Omental fat pad (tissue), 3 donors: ENCODE measurements at regions not wholly inside any gene's neighbourhood (a gene's known extent, or its start where the extent isn't known, plus 50 kb on each side); places are given as distances from the start of the nearest gene placed in this dataset.

Source experiments
- ATAC-seq: fragments of 150-250 bp; one replicate; pipeline ENCODE4 v1.9.1; 2016; ENCODE audit warnings: mild to moderate bottlenecking, moderate library complexity; ENCODE audit not compliant: low FRiP score
- DNase-seq: peaks from one replicate; pipeline ENCODE4 v3.0.0-alpha.2; 2019; ENCODE audit warnings: low spot score
- TF ChIP-seq, protein P1 (sequence below), 3 donors: fragments of 450-650 bp; IDR thresholded peaks; one replicate each; pipeline ENCODE4 v1.5.1; 2016 to 2017; ENCODE audit warnings: antibody characterized with exemption in 3 of 3, mild to moderate bottlenecking in 3 of 3, moderate library complexity in 2 of 3

DNA sequence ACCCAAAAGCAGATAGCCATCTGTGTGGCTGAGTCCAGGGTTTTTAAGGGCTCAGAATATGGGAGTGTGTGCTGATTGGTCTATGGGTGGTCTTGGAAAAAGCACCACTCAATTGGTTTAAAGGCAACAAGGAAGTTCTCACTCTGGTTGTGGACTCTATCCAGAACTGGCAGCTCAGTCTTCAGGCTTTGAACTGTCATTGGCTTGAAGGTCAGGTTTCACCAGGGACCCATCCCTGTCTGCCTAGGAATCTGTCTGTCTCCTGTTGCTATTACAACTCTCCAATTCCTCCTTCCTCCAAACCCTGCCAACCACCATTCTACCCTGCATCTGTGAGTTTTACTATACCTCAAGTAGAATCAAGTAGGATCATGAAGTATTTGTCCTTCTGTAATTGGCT, 341.7 kb upstream of the ADGRL2 start:
- no peak for ATAC-seq
- DNase-seq: no peak
- TF ChIP-seq, protein P1, sequence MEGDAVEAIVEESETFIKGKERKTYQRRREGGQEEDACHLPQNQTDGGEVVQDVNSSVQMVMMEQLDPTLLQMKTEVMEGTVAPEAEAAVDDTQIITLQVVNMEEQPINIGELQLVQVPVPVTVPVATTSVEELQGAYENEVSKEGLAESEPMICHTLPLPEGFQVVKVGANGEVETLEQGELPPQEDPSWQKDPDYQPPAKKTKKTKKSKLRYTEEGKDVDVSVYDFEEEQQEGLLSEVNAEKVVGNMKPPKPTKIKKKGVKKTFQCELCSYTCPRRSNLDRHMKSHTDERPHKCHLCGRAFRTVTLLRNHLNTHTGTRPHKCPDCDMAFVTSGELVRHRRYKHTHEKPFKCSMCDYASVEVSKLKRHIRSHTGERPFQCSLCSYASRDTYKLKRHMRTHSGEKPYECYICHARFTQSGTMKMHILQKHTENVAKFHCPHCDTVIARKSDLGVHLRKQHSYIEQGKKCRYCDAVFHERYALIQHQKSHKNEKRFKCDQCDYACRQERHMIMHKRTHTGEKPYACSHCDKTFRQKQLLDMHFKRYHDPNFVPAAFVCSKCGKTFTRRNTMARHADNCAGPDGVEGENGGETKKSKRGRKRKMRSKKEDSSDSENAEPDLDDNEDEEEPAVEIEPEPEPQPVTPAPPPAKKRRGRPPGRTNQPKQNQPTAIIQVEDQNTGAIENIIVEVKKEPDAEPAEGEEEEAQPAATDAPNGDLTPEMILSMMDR (IDR thresholded peaks at IDR 0.05): no peak

DNA sequence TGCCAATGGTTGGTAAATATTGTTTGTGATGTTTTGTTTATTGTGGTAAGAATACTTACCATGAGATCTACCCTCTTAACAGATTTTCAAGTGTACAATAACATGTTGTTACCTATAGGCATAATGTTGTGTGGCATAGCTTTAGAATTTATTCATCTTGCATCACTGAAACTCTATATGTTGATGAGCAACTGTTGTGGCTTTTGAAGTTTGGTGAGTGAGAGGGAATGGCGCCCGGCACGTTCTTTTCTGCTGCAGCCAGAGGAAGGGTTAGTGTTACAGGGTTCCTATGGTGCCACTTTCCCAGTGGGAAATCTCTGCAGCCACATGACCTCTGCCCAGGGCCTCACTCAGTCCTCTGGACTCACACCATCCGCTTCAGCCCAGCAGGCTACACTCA, 342.5 kb upstream of the ADGRL2 start:
- TF ChIP-seq, protein P1 (IDR thresholded peaks at IDR 0.05): no peak
- DNase-seq: no peak

DNA sequence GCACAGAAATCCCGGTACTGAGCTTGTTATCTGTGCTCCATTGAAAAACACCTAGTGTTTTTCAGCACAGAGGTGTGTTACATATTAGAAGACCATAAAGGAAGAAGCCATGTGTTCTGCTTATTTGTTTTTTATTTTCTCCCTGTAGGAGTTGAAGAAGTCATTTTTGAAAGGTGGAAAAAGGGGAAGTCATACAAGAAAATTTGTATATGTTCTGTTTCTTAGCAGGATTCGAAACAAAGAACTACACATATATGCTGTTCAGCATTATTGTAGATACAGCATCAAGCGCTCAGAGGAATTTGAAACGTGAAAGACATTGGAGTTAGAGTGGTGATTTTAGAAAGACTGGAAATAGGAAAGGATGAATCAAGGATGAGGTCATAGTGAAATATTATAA, 345.3 kb upstream of the ADGRL2 start:
- ATAC-seq (no peak), DNase-seq (no peak)
- TF ChIP-seq, protein P1 (IDR thresholded peaks at IDR 0.05): no peak

More for the DNA sequence above, 342.5 kb upstream of the ADGRL2 start:
- no peak for ATAC-seq

DNA sequence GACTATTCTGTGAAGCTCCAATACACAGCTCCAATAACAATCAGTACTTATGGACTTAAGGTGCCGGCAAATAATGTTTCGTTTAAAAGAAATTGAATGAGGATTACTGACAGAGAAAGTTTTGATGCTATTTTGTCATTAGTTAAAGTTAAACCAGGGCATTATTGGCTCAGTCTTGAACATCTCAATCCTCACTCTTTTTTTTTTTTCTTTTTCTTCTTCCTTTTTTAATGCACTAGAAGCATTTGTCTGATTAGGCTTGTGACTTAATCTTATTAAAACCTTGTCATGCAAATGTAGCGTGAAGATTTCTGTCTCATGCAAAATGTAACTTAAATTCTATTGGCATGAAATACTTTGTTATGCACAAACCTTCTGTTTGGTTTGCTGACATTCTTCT, 346.8 kb upstream of the ADGRL2 start:
- TF ChIP-seq, protein P1 (IDR thresholded peaks at IDR 0.05): no peak
- DNase-seq (no peak), ATAC-seq (no peak)

DNA sequence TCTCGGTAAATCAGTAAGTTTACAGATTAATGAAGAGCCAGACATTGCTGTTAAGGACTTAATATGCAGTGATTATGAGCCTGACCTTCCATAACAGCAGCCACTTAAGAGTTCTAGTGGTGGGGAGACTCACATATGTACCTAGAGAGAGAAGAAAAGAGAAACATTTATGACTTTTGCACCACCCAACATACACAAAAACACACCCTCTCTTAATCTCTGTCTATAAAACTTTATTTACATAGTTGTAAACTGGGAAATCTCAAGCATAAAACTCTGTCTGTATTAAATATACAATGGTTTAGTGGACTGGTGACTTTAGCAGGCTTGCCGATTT, 347.4 kb upstream of the ADGRL2 start:
- DNase-seq (no peak), ATAC-seq (no peak)
- TF ChIP-seq, protein P1 (IDR thresholded peaks at IDR 0.05): no peak

DNA sequence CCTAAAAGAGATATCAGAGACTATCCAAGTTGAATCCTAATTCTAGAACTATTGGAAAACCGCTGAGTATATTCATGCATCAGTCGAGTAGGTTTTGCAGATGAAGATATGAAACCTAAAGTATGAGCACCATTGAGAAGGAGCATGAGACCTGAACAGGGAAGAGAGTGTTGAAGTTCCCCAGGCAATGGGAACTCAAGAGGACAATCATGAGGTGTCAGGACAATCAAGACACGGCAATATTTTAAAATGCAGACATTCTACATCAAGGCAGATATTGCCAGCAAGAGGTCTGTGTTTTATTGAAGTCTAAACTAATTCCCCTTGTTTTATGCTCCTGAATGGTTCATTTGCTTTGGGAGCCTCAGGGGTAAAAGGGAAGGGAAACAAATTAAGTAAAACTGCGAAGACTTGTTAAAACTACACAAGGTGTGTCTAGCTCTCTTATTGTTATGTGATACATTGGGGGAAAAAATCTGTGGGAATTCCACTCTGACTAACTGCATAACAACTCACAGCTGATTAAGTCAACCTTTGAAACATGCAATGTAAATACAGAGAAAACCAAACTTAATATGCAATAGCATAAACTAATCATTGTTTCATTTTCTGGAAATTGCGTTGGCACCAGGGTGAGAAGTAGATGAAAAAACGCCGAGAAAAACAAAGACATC, 347.9 kb upstream of the ADGRL2 start:
- ATAC-seq (no peak), DNase-seq (no peak)
- TF ChIP-seq, protein P1 (IDR thresholded peaks at IDR 0.05): no peak

DNA sequence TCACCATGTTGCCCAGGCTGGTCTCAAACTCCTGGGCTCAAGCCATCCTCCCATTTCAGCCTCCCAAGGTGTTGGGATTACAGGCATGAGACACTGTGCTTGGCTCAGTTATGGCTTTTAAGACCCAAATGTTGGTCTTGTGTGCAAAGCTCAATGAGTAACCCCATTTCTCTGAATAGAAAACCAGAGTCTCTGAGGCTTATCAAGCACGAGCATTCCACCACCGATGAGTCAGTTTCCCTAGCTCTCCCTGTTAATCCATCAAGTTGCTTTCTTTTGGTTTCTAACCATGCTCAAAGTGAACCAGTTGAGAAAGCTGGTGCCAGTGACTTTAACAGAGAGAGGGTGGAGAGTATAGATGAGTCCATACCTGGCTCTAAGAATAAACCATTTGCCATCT, 350.9 kb upstream of the ADGRL2 start:
- DNase-seq: no peak
- ATAC-seq: no peak
- TF ChIP-seq, protein P1 (IDR thresholded peaks at IDR 0.05): no peak
